ENCODE measurements at regions not wholly inside any gene's neighbourhood (a gene's known extent, or its start where the extent isn't known, plus 50 kb on each side); places are given as distances from the start of the nearest gene placed in this dataset.

DNA sequence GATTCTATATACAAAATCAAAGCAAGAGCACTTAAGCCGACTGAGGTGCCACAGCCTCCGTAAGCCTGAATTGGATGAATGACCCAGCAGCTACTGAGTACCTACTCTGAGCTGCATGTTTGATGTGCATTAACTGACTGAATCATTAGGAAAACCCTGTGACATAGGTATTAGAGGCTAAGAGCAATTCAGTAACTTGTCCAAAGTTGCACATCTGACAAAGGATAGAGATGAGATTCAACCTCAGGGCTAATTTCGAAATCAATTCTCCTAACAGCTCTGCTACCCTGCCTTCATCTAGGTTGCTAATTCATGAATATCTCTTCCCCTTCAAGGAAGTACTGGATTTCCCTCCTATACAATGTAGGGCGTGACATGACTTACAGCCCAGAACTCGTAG is 89.1 kb upstream of the GLIS3 start:
- no peak overlapping the region for H3K27ac ChIP-seq

DNA sequence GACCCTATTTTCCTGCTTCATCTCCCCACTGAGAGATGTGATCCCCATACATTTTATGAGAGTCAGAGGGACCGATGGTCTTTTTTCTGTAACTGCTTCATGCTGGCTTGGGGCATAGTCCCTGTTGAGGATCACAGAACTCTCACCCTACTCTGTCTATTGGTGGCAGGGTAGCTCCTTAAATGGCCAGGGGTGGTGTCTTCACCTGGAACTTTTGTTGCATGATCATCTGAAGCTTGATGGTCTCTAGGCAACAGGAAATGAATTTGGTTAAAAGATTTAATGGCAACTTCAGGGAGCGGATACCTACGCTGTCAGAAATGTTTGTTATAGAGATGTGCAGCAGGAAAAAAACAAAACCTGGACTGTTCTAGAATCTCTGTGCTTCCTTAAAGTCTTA is 87.0 kb upstream of the GLIS3 start:
- Histone ChIP-seq H3K4me3 (no peak overlapping the region), H3K27ac (no peak overlapping the region)

More for the DNA sequence above, 89.1 kb upstream of the GLIS3 start:
- no peak overlapping the region for H3K4me3 ChIP-seq

DNA sequence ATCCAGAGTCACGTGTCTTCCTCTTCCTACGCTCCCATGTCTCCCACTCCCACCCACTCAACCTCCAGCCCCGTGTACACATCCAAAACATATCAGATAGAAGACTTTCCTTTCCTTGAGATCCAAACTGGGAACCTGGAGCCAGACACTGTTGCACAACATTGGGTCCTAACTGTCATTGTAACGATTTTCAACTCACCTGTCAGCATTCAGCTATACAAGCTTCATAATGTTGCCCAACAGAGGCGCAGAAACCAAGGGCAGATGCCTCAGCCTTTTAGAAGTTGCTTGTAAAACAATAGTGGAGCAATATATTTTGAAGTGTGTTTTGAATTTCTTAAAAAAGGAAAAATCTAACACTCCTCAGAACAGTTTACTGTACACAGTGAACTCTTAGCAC is 84.9 kb upstream of the GLIS3 start:
- Histone ChIP-seq H3K4me3 (no peak overlapping the region), H3K27ac (no peak overlapping the region)

DNA sequence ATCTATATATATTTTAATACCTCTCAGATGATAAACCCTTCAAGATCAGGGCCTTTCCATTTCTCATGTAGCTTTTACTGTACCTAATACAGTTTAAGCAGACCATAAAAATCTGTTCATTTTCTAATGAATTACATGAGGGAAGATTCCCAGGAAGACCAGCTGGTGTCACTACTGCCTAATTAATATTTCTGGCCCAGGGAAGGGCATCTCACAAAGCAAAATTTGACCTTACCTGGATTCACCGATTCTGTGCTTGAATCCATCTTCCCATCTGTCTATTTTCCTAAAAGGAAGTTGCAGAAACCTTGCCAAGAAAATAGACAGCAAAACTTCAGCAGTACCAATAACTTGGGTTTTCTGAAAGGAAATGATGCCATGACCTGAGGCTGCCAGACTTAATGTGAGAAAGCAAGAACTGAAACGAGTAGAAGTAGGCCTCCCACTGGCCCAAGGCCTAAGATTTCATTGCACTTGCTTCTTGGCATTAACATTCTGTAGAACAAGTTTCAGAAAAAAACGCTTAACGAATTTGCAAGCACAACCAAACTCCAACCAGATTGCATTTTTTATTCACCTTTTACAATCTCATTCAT is 83.0 kb upstream of the GLIS3 start:
- H3K27ac ChIP-seq, result no peak overlapping the region
- no peak overlapping the region for H3K4me3 ChIP-seq

DNA sequence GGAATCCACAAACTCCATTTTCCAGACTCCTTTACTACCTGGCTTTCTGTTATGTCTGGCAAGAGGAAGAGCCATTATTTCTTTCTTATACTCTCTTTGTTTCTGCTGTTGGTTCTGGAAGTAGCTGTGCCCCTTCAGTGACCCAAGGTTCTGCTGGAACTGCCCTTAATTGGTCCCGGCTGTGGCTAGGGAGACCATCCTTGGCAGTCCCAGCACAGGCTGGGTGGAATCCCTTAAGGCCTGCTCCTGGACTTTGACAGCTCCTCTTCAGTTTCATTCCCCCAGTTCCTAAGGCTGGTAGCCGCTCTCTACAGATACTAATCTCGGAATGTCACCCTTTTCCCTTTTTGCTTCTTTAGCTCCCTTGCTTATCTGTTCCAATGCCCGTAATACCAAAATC is 81.9 kb upstream of the GLIS3 start:
- Histone ChIP-seq H3K27ac (no peak overlapping the region), H3K4me3 (no peak overlapping the region)

DNA sequence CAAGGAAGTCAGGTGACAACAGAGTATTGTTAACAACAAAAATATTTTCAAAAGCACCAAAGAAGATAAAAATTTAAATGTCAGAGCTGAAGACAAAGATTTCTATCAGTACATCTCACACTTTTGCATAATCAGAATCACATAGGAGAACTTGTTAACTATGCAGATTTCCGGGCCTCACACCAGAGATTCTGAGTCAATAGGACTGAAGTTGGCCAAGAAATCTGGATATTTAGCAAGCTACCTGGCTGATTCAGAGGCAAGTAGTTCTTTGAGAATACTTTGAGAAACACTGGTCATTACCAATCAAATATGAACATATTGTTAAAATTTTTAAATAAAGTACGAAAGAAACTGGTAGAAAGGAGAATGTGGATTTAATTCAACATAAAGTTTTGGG is 80.5 kb upstream of the GLIS3 start:
- Histone ChIP-seq H3K27ac (no peak overlapping the region), H3K4me3 (no peak overlapping the region)

DNA sequence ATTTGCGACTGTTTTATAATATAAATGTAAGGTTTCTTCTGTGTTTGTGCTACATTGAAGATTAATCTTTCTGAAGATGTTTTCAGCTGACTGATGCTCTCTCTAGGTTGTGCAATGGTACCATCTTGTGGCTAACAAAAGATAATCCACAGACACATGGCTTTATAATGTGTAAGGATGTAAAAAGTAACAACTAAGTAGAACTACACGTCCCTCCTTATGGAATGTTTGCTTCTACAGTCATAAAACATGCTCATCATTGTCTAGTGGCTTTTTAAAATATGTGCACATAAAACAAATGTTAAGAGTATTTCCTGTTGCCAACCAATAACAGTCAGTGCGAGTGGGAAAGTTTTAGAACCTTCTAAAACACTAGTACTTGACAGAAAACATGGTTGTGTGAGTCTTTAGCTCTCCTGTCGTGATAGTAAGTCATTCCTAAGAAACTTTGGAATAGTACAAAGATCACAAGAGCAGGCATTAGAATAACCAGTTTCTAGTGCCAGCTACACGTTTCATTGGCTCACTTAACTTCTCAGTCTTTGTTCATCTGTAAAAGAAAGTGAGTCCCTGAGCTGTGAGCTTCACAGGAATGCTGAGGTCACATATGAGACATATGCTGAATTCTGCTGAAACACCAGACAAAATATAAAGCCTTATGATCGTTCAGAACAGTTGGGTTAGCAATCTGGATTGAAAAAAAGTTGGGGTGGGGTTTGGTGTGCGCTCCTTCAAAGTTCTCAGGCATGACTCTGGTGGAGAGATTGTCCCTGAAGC is 75.7 kb upstream of the GLIS3 start:
- H3K27ac ChIP-seq, result no peak overlapping the region

DNA sequence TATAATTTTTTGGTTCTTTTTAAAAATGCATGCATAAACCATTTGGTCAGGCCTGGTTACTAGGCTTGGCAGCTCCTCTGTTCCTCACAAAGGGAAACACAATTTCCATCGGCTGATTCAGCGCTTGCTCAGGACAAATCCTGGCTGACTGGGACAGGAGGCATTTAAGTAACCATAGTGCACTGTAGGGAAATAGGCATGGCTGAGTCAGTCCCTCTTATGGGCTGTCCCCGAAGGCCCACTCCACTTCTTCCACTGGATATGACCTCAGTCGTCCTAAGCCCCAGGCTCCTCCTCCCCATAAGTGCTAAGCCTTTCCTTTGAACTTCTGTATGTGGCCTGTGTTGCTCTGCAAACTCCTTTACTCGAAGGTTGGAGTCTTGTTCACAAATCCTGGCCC is 71.2 kb upstream of the GLIS3 start:
- Histone ChIP-seq H3K27ac (no peak overlapping the region), H3K4me3 (no peak overlapping the region)

More for the DNA sequence above, 75.7 kb upstream of the GLIS3 start:
- H3K4me3 ChIP-seq, result no peak overlapping the region

DNA sequence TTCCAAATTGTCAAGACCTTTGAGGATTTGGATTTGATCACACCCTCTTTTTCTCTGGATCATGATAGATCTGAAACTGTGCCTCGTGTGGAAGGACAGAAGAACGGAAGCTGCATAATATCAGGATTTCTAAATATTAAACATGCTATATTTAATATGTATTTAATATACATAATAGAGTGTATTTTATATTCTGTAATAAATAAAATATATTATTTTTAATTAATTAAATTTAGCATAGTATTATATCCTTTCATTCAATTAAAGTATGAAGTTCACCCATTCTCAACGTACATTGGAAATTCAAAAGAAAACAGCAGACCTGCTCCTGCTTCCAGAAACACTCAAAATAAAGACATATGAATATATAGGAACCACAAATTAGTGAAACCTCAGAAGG is 70.6 kb upstream of the GLIS3 start:
- Histone ChIP-seq H3K4me3 (no peak overlapping the region), H3K27ac (no peak overlapping the region)

DNA sequence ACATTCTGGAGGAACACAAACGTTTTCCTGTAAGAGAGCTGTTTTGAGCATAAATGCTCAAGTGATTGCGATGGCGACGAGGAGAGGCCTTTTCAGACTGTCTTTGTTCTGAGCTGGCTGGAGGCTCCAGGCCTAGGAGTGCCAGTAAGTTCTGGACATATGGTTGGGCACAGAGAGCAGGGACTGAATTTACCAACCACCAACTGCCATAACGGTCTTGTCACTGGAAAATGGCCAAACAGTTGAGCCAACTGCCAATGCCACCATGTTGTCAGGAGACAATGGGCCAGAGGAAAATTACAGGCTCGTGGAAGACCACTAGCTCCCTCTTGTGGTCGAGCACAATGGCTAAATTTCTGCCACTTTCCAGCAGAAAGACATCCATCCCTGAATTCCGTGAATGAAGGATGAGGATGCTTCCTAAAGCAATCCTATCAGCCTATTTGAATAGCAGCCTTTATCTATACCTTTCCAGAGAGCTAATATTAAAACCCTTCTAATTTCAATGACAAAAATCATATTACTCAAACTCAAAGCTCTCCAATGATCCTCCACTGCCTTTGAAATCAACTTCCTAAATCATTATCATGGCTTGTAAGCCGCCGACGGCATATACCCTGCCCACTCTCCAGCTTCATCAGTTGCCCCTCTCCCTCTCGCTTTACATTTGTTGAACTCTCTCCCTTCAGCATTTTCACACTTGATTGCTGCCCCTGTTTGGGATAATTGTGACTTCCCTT is 66.9 kb upstream of the GLIS3 start:
- Histone ChIP-seq H3K27ac (no peak overlapping the region), H3K4me3 (no peak overlapping the region)

DNA sequence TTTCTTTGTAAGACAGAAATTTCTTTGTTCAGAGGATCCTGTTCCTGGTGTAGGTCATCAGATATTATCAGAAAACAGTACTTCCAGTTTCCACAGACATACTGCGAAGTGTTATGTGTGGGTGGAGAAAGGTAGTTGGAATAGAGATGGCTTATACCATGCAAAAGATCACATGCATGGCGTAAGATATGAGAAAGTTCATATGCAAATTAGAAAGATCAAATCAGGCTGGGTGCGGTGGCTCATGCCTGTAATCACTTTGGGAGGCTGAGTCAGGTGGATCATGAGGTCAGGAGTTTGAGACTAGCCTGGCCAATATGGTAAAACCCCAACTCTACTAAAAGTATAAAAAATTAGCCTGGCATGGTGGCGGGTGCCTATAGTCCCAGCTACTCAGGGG is 65.2 kb upstream of the GLIS3 start:
- Histone ChIP-seq H3K4me3 (no peak overlapping the region), H3K27ac (no peak overlapping the region)

DNA sequence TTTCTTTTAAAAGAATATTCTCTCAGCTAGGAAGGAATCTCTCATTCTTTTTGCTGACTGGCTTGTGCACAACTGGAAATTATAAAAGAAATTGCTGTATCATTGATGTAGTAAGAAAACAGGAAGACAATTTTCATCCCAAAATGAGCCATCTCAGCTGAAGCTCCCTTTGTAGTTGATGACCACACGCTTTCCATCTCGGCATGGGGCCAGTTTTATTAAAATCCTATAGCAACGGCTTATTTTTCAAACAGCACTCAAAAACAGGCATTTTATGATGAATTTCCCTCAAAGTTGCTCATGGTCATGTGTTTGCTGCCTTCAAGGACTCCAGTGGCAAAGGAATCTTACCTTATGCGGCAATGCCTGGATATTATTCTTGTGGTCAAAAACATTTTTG is 62.4 kb upstream of the GLIS3 start:
- Histone ChIP-seq H3K27ac (no peak overlapping the region), H3K4me3 (no peak overlapping the region)

DNA sequence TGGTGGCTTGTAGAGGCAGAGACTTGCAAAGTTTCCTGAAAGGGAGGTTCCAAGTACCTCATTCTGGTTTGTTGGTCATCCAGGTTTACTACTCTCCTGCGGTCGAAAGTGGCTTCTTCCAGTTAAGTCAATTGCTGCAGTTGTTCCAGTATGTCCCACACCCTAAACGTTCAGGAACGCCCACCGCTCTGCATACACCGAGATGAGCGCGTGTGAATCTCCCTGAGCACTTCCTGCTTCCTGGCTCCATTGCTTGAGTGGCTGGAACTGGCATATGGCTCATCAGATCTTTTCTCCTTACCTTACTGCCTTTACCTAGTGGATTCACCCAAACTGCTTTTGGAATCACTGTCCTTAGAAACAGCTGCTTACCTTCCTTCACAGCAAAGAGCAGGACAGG is 59.1 kb upstream of the GLIS3 start:
- Histone ChIP-seq H3K27ac (no peak overlapping the region), H3K4me3 (no peak overlapping the region)

DNA sequence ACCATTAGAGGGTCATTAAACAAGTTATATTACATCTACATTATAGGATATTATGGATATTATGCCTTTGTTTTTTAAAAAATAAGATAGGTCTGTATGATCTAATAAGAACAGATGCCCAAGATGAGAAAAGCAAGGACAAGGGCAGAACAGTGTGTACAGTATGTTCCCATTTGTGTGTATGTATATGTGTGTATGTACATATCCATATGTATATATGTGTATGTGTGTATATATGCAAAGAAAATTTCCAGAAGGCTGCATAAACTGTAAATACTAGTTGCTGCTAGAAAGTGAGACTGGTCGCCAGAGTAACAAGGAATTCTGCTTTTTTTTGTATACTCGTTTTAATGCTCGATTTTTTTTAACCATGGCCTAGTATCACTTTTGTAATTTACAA is 58.1 kb upstream of the GLIS3 start:
- H3K4me3 ChIP-seq, result no peak overlapping the region
- no peak overlapping the region for H3K27ac ChIP-seq

DNA sequence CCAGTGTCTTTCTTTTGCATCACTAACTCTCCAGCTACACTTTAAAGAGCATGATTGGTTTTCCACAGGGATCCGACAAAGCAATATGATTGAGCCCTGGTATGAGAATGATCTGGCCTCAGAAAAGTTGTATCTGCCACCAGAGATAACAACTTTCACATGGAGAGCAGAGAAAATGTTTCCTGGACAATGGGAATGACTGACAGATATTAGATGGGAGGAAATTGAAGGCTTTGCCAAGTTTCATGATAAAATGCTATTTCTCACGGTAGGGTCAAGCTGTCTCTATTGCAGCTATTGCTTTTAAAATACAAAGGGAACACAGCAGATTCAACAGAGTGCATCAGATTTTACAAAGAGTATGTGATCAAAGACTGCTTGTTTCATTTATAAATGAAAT is 56.4 kb upstream of the GLIS3 start:
- no peak overlapping the region for H3K27ac ChIP-seq

DNA sequence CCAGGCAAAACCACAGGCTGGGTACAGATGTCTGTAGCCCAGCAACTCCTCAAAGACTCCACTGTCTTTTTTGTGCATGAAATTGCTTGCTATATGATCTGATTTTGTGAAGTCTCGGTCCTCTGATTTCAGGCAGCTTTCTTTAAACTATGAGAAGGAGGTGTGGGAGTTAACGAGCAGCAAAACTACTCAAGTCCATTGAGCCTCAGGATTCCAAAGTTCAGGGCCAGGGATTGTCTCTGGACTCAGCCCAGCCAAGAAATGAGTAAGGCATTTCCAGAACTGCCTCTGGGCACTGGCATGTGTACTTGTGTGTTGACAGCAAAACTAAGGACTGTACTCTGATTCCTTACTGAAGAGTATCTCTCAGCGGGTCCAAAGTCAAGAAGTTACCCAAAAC is 53.4 kb upstream of the GLIS3 start:
- no peak overlapping the region for H3K4me3 ChIP-seq
- H3K27ac ChIP-seq, result peak overlapping the region in 1 of 21 experiments; percentile 7

More for the DNA sequence above, 56.4 kb upstream of the GLIS3 start:
- no peak overlapping the region for H3K4me3 ChIP-seq

DNA sequence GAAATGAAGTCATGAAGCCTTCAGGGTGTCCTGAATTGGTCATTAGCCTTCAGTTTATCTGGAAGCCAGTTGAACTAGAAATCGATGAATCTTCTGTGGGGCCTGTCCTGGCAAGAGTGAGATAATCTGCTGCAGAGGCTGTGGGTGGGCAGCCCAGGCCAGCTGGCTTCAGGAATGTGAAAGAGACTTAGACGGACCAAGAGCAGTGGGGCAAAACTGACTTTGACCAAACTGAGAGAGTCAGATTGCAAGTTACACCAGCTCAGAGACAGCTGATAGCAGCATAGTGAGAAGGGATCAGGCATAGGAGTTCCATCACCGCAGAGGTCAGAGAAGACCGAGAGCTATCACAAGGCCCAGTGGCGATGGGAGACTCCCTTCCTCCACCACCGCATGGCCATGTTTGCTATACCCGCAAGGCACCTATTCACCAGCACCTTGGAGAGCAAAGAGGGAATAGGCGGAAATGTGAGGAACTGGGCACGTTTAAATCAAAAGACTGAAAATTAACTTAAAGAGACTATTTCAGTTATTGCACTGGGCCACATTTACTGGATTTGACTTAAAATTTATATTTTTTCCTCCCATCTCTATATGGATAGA is 50.0 kb upstream of the GLIS3 start:
- H3K4me3 ChIP-seq, result no peak overlapping the region

More for the DNA sequence above, 50.0 kb upstream of the GLIS3 start:
- H3K27ac ChIP-seq, result no peak overlapping the region

Measured in skin epidermis (tissue), 12 donors.